Ishikawa (cell line): ENCODE measurements at regions not wholly inside any gene's neighbourhood (a gene's known extent, or its start where the extent isn't known, plus 50 kb on each side); places are given as distances from the start of the nearest gene placed in this dataset.

Experiments used
- CEBPB ChIP-seq: IDR thresholded peaks from 2 replicates; pipeline ENCODE4 v1.6.1; 2012
- CREB1 ChIP-seq: IDR thresholded peaks from 2 replicates; pipeline ENCODE4 v1.6.1; 2012; ENCODE audit warnings: low read depth
- EGR1 ChIP-seq: IDR thresholded peaks from 2 replicates; pipeline ENCODE4 v1.6.1; 2012
- EP300 ChIP-seq: IDR thresholded peaks from 2 replicates; pipeline ENCODE4 v1.6.1; 2012; ENCODE audit warnings: borderline replicate concordance
- FOXM1 ChIP-seq: IDR thresholded peaks from 2 replicates; pipeline ENCODE4 v1.6.1; 2012; ENCODE audit warnings: low read depth, borderline replicate concordance
- NFIC ChIP-seq: IDR thresholded peaks from 2 replicates; pipeline ENCODE4 v1.6.1; 2012
- RAD21 ChIP-seq: IDR thresholded peaks from 2 replicates; pipeline ENCODE4 v1.6.1; 2012; ENCODE audit warnings: low read depth
- REST ChIP-seq: IDR thresholded peaks from 2 replicates; pipeline ENCODE4 v1.6.1; 2012; ENCODE audit warnings: low read depth, mild to moderate bottlenecking
- TAF1 ChIP-seq: IDR thresholded peaks from 2 replicates; pipeline ENCODE4 v1.6.1; 2012; ENCODE audit warnings: low read depth, mild to moderate bottlenecking
- TCF12 ChIP-seq: IDR thresholded peaks from 2 replicates; pipeline ENCODE4 v1.6.1; 2012; ENCODE audit warnings: low read depth
- TEAD4 ChIP-seq: IDR thresholded peaks from 2 replicates; pipeline ENCODE4 v1.6.1; 2012
- YY1 ChIP-seq: IDR thresholded peaks from 2 replicates; pipeline ENCODE4 v1.6.1; 2012; ENCODE audit warnings: low read depth
- ZBTB7A ChIP-seq: IDR thresholded peaks from 2 replicates; pipeline ENCODE4 v1.6.1; 2012; ENCODE audit warnings: low read depth
- TF ChIP-seq, protein P1 (sequence below): IDR thresholded peaks from 2 replicates; pipeline ENCODE4 v1.6.1; 2012
- TF ChIP-seq, protein P2 (sequence below): IDR thresholded peaks from 2 replicates; pipeline ENCODE4 v1.6.1; 2012

DNA sequence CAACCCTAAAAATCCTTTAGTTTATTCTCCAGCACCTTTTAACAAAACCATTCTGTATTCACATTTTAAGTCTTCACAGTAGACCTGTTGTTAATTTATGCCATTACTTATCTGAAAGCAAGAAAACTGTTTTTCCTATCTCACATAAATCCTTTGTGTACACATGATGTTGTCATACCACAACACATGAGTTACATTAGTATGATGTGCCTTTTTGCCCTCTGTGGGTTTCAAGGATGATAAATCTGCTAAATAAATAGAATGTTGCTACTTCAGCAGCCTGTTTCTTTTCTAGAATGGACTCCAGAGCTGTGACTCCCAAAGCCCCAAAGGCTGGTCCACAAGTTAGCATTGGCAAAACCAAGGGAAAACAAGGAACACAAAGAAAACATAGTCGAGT is 151.6 kb downstream of the SERPINI1 start:
- no peak for TF ChIP-seq CREB1
- TF ChIP-seq TCF12, result no peak
- no peak for TF ChIP-seq TAF1
- TF ChIP-seq, protein P1, sequence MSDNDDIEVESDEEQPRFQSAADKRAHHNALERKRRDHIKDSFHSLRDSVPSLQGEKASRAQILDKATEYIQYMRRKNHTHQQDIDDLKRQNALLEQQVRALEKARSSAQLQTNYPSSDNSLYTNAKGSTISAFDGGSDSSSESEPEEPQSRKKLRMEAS, result no peak
- TF ChIP-seq CEBPB, result no peak
- TF ChIP-seq FOXM1, result no peak
- TF ChIP-seq NFIC, result no peak
- TF ChIP-seq EP300, result no peak
- TF ChIP-seq RAD21, result no peak
- no peak for TF ChIP-seq ZBTB7A
- no peak for TF ChIP-seq YY1
- TF ChIP-seq REST, result no peak
- TF ChIP-seq EGR1, result no peak
- no peak for TF ChIP-seq TEAD4

DNA sequence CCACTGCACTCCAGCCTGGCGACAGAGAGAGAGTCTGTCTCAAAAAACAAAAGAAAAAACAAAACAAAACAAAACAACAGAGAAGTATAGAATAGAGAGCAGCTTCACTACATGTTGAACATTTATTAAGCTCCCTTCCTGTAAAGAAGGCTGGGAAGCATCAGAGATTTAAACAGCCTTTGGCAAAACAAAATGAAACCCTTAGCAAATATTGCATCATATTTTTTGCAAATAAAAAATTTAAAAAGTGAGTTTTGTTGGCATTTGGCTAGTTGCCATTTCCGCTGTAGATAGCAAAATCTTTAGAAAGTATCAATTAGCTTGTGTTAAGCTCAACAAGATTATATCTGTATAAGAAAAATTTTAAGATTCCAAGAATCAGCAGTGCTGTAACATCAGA is 151.2 kb downstream of the SERPINI1 start:
- TF ChIP-seq TAF1 (no peak), NFIC (no peak), EGR1 (no peak), YY1 (no peak), ZBTB7A (no peak), TEAD4 (no peak), CEBPB (no peak), TCF12 (no peak), CREB1 (no peak), EP300 (no peak), FOXM1 (no peak), REST (no peak), RAD21 (no peak)
- TF ChIP-seq, protein P2, sequence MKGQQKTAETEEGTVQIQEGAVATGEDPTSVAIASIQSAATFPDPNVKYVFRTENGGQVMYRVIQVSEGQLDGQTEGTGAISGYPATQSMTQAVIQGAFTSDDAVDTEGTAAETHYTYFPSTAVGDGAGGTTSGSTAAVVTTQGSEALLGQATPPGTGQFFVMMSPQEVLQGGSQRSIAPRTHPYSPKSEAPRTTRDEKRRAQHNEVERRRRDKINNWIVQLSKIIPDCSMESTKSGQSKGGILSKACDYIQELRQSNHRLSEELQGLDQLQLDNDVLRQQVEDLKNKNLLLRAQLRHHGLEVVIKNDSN, result no peak
- TF ChIP-seq, protein P1, result no peak

- no peak for TF ChIP-seq EP300
- TF ChIP-seq CREB1, result no peak
Measured at GRCh38 chr3:167885277-167885676, 149.8 kb downstream of the SERPINI1 start.

DNA sequence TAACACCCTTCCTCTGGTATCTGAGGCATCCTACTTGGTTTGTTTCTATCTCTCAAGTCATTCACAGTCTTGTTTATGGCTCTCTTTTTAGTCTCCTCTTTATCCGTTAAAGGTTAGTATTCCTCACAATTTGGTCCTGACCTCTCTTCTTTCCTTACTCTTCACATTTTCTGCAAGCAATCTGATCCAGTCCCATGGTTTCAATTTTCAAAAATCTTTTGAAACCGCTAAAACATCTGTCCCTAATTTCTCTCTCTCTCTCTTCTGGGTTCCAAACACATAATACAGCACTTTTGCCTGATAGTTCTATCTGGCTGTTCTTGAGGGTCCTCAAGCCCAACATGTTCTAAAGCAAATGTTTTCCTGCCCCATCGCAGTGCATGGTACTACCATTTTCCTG is 149.0 kb downstream of the SERPINI1 start:
- TF ChIP-seq RAD21 (no peak), CREB1 (no peak), FOXM1 (no peak), EGR1 (no peak), YY1 (no peak), TCF12 (no peak), TAF1 (no peak), CEBPB (no peak), REST (no peak), EP300 (no peak), NFIC (no peak), ZBTB7A (no peak), TEAD4 (no peak)
- TF ChIP-seq, protein P2, result no peak
- TF ChIP-seq, protein P1, result no peak
